RKO (cell line): ENCODE measurements at regions not wholly inside any gene's neighbourhood (a gene's known extent, or its start where the extent isn't known, plus 50 kb on each side); places are given as distances from the start of the nearest gene placed in this dataset.

ENCODE experiments used
- DNase-seq: peaks from one replicate; pipeline ENCODE4 v3.0.0-alpha.2; 2016; ENCODE audit warnings: low spot score

GRCh38 chr15:100783760-100784492 lies 95.7 kb upstream of the ALDH1A3 start:
- DNase-seq = no peak

GRCh38 chr15:100784493-100785180 lies 95.0 kb upstream of the ALDH1A3 start:
- DNase-seq = no peak

DNA sequence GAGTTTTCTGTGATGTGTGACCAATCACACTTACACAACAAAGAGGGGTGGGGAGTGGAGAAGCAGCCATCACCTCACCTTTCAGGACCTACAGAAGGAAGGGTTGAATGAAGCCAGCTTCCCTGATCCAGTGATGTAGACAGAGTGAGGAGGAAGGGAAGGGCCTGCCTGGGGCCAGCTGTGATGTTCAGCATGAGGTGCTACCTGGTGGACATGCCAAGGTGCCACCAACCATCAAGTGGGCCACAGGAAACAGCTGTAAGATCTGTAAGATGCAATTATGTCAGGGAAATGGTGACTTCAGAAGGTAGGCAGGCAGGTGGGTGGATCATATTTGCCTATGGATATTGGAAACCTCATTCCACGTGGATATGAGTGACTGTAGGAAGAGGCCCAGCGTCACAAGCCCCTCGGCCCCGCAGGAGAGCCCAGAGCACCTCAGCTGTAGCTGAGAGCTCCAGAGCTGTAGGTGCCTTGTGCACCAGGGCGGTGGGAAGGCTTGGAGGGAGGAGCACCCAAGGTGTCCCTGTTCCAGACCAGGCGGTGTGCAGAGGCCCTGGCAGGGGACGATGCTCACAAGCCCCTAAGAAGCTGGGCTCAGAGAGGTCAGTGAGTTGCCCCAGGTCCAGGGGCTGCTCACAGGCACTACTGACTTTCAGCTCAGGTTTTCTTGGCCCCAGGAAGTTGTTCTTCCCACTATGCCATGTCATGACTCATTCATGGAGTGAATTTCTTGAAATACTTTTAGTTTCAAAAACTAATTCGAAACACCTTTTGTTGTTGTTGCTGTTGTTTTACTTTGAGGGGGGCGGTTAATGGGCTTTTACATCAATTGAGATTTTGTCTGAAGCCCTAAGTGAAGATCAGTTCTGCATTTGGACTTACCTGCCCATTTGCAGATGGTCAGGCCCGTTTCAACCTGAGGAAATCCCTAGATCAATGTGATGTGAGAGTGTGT lies 94.2 kb upstream of the ALDH1A3 start:
- DNase-seq = no peak

GRCh38 chr15:100786139-100786531 lies 93.5 kb upstream of the ALDH1A3 start:
- DNase-seq = no peak

- no peak for DNase-seq
Observed at GRCh38 chr15:100786901-100787566, 92.6 kb upstream of the ALDH1A3 start.

- DNase-seq = no peak
Observed at GRCh38 chr15:100787567-100788417, 91.8 kb upstream of the ALDH1A3 start.

- DNase-seq = no peak
Observed at GRCh38 chr15:100788418-100789105, 91.1 kb upstream of the ALDH1A3 start.

DNA sequence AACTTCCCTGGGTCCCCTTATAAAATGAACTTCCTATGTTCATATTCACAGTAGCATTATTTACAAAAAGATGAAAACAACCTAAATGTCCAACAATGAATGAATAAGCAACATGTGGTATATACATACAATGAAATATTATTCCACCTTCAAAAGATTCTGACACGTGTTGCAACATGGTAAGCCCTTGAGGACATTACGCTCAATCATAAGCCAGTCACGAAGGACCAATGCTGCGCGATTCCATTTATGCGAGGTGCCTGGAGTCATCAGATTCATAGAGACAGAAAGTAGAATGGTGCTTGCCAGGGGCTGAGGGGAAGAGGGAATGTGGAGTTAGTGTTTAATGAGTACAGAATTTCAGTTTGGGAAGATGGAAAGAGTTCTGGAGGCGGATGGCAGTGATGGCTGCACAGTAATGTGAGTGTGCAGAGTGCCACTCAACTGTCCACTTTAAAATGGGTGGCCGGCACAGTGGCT lies 88.8 kb upstream of the ALDH1A3 start:
- DNase-seq = no peak

DNA sequence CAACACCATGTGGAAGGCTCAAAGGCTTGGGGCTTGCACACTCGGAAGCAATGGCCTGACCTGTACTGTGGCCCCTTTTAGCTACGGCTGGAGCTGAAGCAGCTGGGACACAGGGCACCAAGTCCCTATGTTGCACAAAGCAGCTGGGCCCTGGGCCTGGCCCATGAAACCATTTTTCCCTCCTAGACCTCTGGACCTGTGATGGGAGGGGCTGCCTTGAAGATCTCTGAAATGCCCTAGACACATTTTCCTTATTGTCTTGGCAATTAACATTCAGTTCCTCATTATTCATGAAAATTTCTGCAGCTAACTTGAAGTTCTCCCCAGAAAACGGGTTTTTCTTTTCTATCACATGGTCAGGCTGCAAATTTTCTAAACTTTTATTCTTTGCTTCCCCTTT lies 85.6 kb upstream of the ALDH1A3 start:
- no peak for DNase-seq

- DNase-seq = no peak
Observed at GRCh38 chr15:100801256-100801900, 78.3 kb upstream of the ALDH1A3 start.

- no peak for DNase-seq
Observed at GRCh38 chr15:100802421-100803170, 77.0 kb upstream of the ALDH1A3 start.

- DNase-seq = no peak
Observed at GRCh38 chr15:100803171-100803440, 76.5 kb upstream of the ALDH1A3 start.

DNA sequence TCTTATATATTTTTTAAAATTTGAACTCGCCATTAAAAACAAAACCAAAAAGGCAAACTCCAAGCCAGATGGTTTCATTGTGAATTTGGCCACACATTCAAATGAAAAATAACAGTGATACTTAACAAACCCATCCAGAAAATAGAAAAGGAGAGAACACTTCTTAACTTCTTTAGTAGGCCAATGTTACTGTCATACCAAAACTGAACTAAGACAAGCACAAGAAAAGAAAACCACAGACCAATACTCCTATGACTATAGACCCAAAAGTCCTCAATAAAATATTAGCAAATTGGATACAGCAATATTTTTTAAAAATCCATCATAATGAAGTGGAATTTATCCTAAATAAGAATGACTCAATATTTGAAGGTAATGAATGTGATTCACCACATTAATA lies 73.5 kb upstream of the ALDH1A3 start:
- DNase-seq = no peak

- DNase-seq = no peak
Observed at GRCh38 chr15:100807028-100807427, 72.6 kb upstream of the ALDH1A3 start.

DNA sequence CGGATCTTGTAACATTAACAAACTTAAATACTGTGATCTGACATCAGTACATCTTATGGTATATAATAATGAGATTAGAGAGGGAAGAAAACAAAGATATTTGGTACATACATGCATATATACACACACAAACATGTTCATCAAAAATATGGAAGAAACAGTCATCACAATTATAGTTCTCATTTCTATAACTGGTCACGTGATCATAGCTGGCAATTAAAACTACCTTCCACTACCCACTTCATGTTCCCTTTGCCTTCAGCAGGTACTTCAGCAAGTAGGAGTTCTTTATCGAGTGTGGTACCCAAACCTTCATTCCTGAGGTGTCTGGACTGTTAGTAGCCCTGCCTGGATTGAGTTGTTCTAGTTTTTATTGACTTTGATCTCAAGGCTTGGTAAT lies 70.9 kb upstream of the ALDH1A3 start:
- DNase-seq = no peak

DNA sequence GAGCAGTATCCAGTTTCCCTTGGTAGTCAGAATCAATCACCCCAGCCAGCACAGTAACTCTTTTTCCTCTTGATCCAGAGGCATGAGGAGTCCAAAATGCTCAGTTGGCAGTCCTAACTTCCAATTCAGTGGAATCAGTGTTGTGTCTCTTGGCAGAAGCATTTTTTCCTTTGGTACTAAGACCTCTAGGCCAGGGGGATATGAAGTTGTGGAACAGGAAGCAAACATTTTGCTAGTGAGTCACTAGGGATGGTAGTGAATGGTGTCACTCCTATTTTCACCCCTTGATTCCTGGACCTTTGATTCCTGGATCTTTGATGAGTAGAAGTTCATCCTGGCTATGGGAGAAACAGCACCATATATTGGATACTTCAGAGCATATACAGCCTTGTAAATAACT lies 70.5 kb upstream of the ALDH1A3 start:
- DNase-seq = no peak

- no peak for DNase-seq
Observed at GRCh38 chr15:100809587-100809986, 70.0 kb upstream of the ALDH1A3 start.

GRCh38 chr15:100810229-100810628 lies 69.4 kb upstream of the ALDH1A3 start:
- DNase-seq = no peak

DNA sequence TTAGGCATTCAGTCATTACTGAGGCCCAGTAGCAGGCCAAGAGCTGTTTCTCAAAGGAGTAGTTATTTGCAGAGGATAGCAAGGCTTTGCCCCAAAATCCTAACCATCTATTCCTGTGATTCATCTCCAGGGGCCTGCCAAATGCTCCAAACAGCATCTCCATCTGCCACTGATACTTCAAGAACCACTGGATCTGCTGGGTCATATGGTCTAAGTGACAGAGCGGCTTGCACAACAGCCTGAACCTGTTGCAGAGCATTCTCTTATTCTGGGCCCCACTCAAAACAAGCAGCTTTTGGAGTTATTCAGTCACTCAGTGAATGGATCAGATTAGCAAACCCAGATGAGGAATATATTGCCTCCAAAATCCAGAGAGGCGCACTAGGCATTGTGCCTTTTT lies 68.8 kb upstream of the ALDH1A3 start:
- no peak for DNase-seq
